ELR (cell line): ENCODE measurements at regions not wholly inside any gene's neighbourhood (a gene's known extent, or its start where the extent isn't known, plus 50 kb on each side); places are given as distances from the start of the nearest gene placed in this dataset.
"Not testable (repeated sequence)": the region's sequence is repeated elsewhere in the genome, so short reads cannot be mapped to it uniquely, and the experiment has no call there.

Source experiments
- DNase-seq: peaks from one replicate; pipeline ENCODE4 v3.0.0-alpha.2; 2015; ENCODE audit warnings: low read depth

- DNase-seq = no peak
Measured at GRCh38 chr14:37843954-37844607, 248.7 kb downstream of the TTC6 start.

- DNase-seq = no peak
Measured at GRCh38 chr14:37844614-37845013, 249.2 kb downstream of the TTC6 start.

GRCh38 chr14:37848985-37849621 is 253.7 kb downstream of the TTC6 start:
- DNase-seq = no peak

GRCh38 chr14:37851054-37851453 is 255.6 kb downstream of the TTC6 start:
- DNase-seq = no peak

GRCh38 chr14:37855871-37856270 is 260.4 kb downstream of the TTC6 start:
- DNase-seq = no peak

- DNase-seq = no peak
Measured at GRCh38 chr14:37857774-37858266, 262.4 kb downstream of the TTC6 start.

GRCh38 chr14:37858733-37859132 is 263.3 kb downstream of the TTC6 start:
- DNase-seq = no peak

GRCh38 chr14:37859177-37859576 is 263.7 kb downstream of the TTC6 start:
- DNase-seq = no peak

GRCh38 chr14:37862263-37862662 is 266.8 kb downstream of the TTC6 start:
- no peak for DNase-seq

- DNase-seq = no peak
Measured at GRCh38 chr14:37864128-37864527, 268.7 kb downstream of the TTC6 start.

GRCh38 chr14:37864861-37865718 is 269.7 kb downstream of the TTC6 start:
- peak; percentile 32 for DNase-seq

GRCh38 chr14:37865719-37866549 is 270.5 kb downstream of the TTC6 start:
- no peak for DNase-seq

GRCh38 chr14:37869633-37870032 is 274.2 kb downstream of the TTC6 start:
- DNase-seq = no peak

GRCh38 chr14:37870170-37870569 is 274.7 kb downstream of the TTC6 start:
- no peak for DNase-seq

GRCh38 chr14:37870632-37871346 is 275.4 kb downstream of the TTC6 start:
- no peak for DNase-seq

GRCh38 chr14:37874065-37874428 is 278.6 kb downstream of the TTC6 start:
- not testable (repeated sequence) for DNase-seq

- peak; percentile 75 for DNase-seq
Measured at GRCh38 chr14:37874429-37875109, 279.1 kb downstream of the TTC6 start.

GRCh38 chr14:37888234-37888633 is 292.8 kb downstream of the TTC6 start:
- DNase-seq = no peak

GRCh38 chr14:37889087-37889486 is 293.7 kb downstream of the TTC6 start:
- DNase-seq = no peak

- DNase-seq = peak; percentile 32
Measured at GRCh38 chr14:37890095-37890494, 294.7 kb downstream of the TTC6 start.

- DNase-seq = not testable (repeated sequence)
Measured at GRCh38 chr14:37891500-37891899, 296.1 kb downstream of the TTC6 start.
